Stimulated activated CD4-positive, alpha-beta T cell treated with anti-CD3 and anti-CD28 coated beads, Interleukin-12 subunit alpha, Interleukin-12 subunit beta, amount 100 ng/mL, for 24 hours (primary cell): ENCODE measurements at regions not wholly inside any gene's neighbourhood (a gene's known extent, or its start where the extent isn't known, plus 50 kb on each side); places are given as distances from the start of the nearest gene placed in this dataset.

Experiments used
- DNase-seq, 2 experiments: peaks; one replicate each; pipeline ENCODE4 v3.0.0-alpha.2; 2020; ENCODE audit warnings: low read depth in 2 of 2

- no peak for DNase-seq
Measured at GRCh38 chr20:52493171-52493721, 301.7 kb upstream of the ZFP64 start.

- DNase-seq, result no peak
Measured at GRCh38 chr20:52490711-52491430, 299.3 kb upstream of the ZFP64 start.

GRCh38 chr20:52484438-52484837, 292.9 kb upstream of the ZFP64 start:
- no peak for DNase-seq

- no peak for DNase-seq
Measured at GRCh38 chr20:52483382-52483781, 291.8 kb upstream of the ZFP64 start.

GRCh38 chr20:52482044-52482443, 290.5 kb upstream of the ZFP64 start:
- DNase-seq, result no peak

- no peak for DNase-seq
Measured at GRCh38 chr20:52481443-52481842, 289.9 kb upstream of the ZFP64 start.

GRCh38 chr20:52476074-52476750, 284.6 kb upstream of the ZFP64 start:
- no peak for DNase-seq

- no peak for DNase-seq
Measured at GRCh38 chr20:52473186-52473585, 281.6 kb upstream of the ZFP64 start.

- no peak for DNase-seq
Measured at GRCh38 chr20:52470561-52470960, 279.0 kb upstream of the ZFP64 start.

GRCh38 chr20:52469128-52469527, 277.5 kb upstream of the ZFP64 start:
- DNase-seq, result no peak

- no peak for DNase-seq
Measured at GRCh38 chr20:52465991-52466390, 274.4 kb upstream of the ZFP64 start.

- no peak for DNase-seq
Measured at GRCh38 chr20:52461582-52461981, 270.0 kb upstream of the ZFP64 start.

- no peak for DNase-seq
Measured at GRCh38 chr20:52459150-52459549, 267.6 kb upstream of the ZFP64 start.

- DNase-seq, result no peak
Measured at GRCh38 chr20:52457826-52458225, 266.2 kb upstream of the ZFP64 start.

GRCh38 chr20:52454660-52455059, 263.1 kb upstream of the ZFP64 start:
- DNase-seq, result no peak

- DNase-seq, result no peak
Measured at GRCh38 chr20:52448513-52449232, 257.1 kb upstream of the ZFP64 start.

- no peak for DNase-seq
Measured at GRCh38 chr20:52447225-52447551, 255.6 kb upstream of the ZFP64 start.

- DNase-seq, result no peak
Measured at GRCh38 chr20:52446421-52447224, 255.0 kb upstream of the ZFP64 start.

- no peak for DNase-seq
Measured at GRCh38 chr20:52444455-52444854, 252.9 kb upstream of the ZFP64 start.

- no peak for DNase-seq
Measured at GRCh38 chr20:52443874-52444273, 252.3 kb upstream of the ZFP64 start.

GRCh38 chr20:52441710-52442109, 250.1 kb upstream of the ZFP64 start:
- DNase-seq, result no peak

GRCh38 chr20:52439375-52439774, 247.8 kb upstream of the ZFP64 start:
- DNase-seq, result no peak
